DND-41 (cell line): ENCODE measurements at regions not wholly inside any gene's neighbourhood (a gene's known extent, or its start where the extent isn't known, plus 50 kb on each side); places are given as distances from the start of the nearest gene placed in this dataset.

ENCODE experiments used
- EZH2 ChIP-seq: IDR thresholded peaks from 3 replicates; pipeline ENCODE4 v1.6.1; 2012; ENCODE audit warnings: borderline replicate concordance, low read depth, mild to moderate bottlenecking, moderate library complexity, low read length, inconsistent platforms; ENCODE audit not compliant: severe bottlenecking
- TF ChIP-seq, protein P1 (sequence below): IDR thresholded peaks from 2 replicates; pipeline ENCODE4 v1.5.1; 2012; ENCODE audit warnings: borderline replicate concordance, low read length, moderate library complexity, mild to moderate bottlenecking; ENCODE audit not compliant: poor library complexity, severe bottlenecking; ENCODE audit errors: extremely low read depth

DNA sequence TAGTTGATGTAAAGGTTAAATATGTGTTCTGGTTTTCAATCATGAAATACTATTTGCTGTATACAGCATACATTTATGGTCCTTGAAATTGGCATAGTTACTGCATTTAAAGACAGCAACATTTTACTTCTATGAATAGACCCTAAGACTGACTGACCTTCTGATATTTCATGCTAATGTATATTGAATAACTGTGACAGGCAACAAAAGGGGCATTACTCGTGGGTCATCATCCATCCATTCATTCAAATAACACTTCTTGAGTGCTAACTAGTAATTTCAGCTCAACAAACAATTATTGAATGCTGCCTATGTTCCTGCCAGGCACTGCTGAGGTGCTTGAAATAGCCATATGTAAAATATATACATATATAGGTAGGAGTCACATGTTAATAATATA lies 92.8 kb upstream of the ADAMTS3 start:
- TF ChIP-seq, protein P1, sequence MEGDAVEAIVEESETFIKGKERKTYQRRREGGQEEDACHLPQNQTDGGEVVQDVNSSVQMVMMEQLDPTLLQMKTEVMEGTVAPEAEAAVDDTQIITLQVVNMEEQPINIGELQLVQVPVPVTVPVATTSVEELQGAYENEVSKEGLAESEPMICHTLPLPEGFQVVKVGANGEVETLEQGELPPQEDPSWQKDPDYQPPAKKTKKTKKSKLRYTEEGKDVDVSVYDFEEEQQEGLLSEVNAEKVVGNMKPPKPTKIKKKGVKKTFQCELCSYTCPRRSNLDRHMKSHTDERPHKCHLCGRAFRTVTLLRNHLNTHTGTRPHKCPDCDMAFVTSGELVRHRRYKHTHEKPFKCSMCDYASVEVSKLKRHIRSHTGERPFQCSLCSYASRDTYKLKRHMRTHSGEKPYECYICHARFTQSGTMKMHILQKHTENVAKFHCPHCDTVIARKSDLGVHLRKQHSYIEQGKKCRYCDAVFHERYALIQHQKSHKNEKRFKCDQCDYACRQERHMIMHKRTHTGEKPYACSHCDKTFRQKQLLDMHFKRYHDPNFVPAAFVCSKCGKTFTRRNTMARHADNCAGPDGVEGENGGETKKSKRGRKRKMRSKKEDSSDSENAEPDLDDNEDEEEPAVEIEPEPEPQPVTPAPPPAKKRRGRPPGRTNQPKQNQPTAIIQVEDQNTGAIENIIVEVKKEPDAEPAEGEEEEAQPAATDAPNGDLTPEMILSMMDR: no peak
- TF ChIP-seq EZH2: no peak
